Endodermal cell (in vitro differentiated cells): ENCODE measurements at regions not wholly inside any gene's neighbourhood (a gene's known extent, or its start where the extent isn't known, plus 50 kb on each side); places are given as distances from the start of the nearest gene placed in this dataset.
A peak's percentile ranks its signal among the peaks of the same experiment; 100 is the strongest.

Source experiments
- DNase-seq: peaks from one replicate; pipeline ENCODE4 v3.0.0-alpha.2; 2017
- H3K27ac ChIP-seq: 2 replicates; pipeline ENCODE4 v1.5.1; 2013; ENCODE audit warnings: mild to moderate bottlenecking, low read depth, low read length, moderate library complexity
- H3K27me3 ChIP-seq: 2 replicates; pipeline ENCODE4 v1.6.1; 2013; ENCODE audit warnings: mild to moderate bottlenecking, low read length, moderate library complexity; ENCODE audit not compliant: insufficient read depth, control insufficient read depth, poor library complexity, severe bottlenecking
- H3K36me3 ChIP-seq: 2 replicates; pipeline ENCODE4 v1.7.0; 2013; ENCODE audit warnings: mild to moderate bottlenecking, low read length, moderate library complexity; ENCODE audit not compliant: control insufficient read depth, insufficient read depth
- H3K4me1 ChIP-seq: one replicate; pipeline ENCODE4 v1.7.0; 2013; ENCODE audit warnings: low read length; ENCODE audit not compliant: control insufficient read depth, insufficient read depth
- H3K4me3 ChIP-seq: 2 replicates; pipeline ENCODE4 v1.5.1; 2013; ENCODE audit warnings: mild to moderate bottlenecking, low read length, moderate library complexity
- H3K9ac ChIP-seq: 2 replicates; pipeline ENCODE4 v1.6.1; 2013; ENCODE audit warnings: mild to moderate bottlenecking, low read length, moderate library complexity; ENCODE audit not compliant: poor library complexity, severe bottlenecking; ENCODE audit errors: extremely low read depth
- H3K9me3 ChIP-seq: 2 replicates; pipeline ENCODE4 v1.6.1; 2013; ENCODE audit warnings: mild to moderate bottlenecking, low read length, moderate library complexity; ENCODE audit not compliant: control insufficient read depth
- H3K27ac Mint-ChIP-seq: 2 replicates; pipeline ENCODE4 v1.8.0; 2020; ENCODE audit warnings: mixed read lengths
- H3K27me3 Mint-ChIP-seq: 2 replicates; pipeline ENCODE4 v1.8.0; 2021; ENCODE audit warnings: mild to moderate bottlenecking, mixed read lengths; ENCODE audit not compliant: insufficient read depth
- H3K36me3 Mint-ChIP-seq: 2 replicates; pipeline ENCODE4 v1.8.0; 2020; ENCODE audit warnings: low read depth, mixed read lengths
- H3K4me1 Mint-ChIP-seq: 2 replicates; pipeline ENCODE4 v1.8.0; 2020; ENCODE audit warnings: mixed read lengths
- H3K4me3 Mint-ChIP-seq: 2 replicates; pipeline ENCODE4 v1.8.0; 2020; ENCODE audit warnings: mild to moderate bottlenecking, moderate library complexity, mixed read lengths
- H3K9me3 Mint-ChIP-seq: 2 replicates; pipeline ENCODE4 v1.8.0; 2020; ENCODE audit warnings: mild to moderate bottlenecking, mixed read lengths
- CTCF ChIP-seq: fragments of 200-600 bp; sonication (generic); conservative IDR thresholded peaks from 2 replicates; pipeline ENCODE4 v1.5.0; 2021; ENCODE audit warnings: antibody characterized with exemption, mild to moderate bottlenecking
- WGBS, 2 experiments: methylation state at CpG; one replicate each; pipeline versions ENCODE4 v1.1.5 to v1.1.7; 2013; ENCODE audit warnings: missing lambda C conversion rate in 2 of 2, mixed read lengths in 1 of 2; ENCODE audit not compliant: insufficient coverage in 1 of 2, insufficient read length in 1 of 2; 5-methylcytosine and 5-hydroxymethylcytosine counted together

- Histone ChIP-seq H3K4me3 (no peak overlapping the region), H3K27me3 (no peaks in the 10 kb centered on the region), H3K9me3 (no peaks in the 10 kb centered on the region), H3K9ac (no peak overlapping the region), H3K27ac (no peak overlapping the region), H3K36me3 (no peaks in the 10 kb centered on the region), H3K4me1 (no peaks in the 10 kb centered on the region)
- no peak for DNase-seq
- Mint-ChIP-seq H3K4me1 (peaks cover 21% of the 10 kb centered on the region), H3K36me3 (no peaks in the 10 kb centered on the region), H3K27ac (no peak overlapping the region), H3K27me3 (peaks cover 1% of the 10 kb centered on the region), H3K9me3 (no peaks in the 10 kb centered on the region), H3K4me3 (no peak overlapping the region)
- WGBS, 2 experiments = 90 to 94% methylated on average over 6 to 7 of the region's 9 CpGs
- no peak for TF ChIP-seq CTCF
Measured at GRCh38 chr6:134464690-134465411, 146.9 kb upstream of the SGK1 start.

- H3K4me1 Mint-ChIP-seq = peaks cover 15% of the 10 kb centered on the region
- H3K27ac ChIP-seq = no peak overlapping the region
- WGBS, 2 experiments = 89 to 94% methylated on average over 6 to 7 of the region's 7 CpGs
- peaks cover 1% of the 10 kb centered on the region for H3K4me1 ChIP-seq
- H3K27me3 ChIP-seq = no peaks in the 10 kb centered on the region
- no peak overlapping the region for H3K4me3 Mint-ChIP-seq
- no peak overlapping the region for H3K9ac ChIP-seq
- no peak for TF ChIP-seq CTCF
- peaks cover 3% of the 10 kb centered on the region for H3K27me3 Mint-ChIP-seq
- no peaks in the 10 kb centered on the region for H3K9me3 ChIP-seq
- H3K27ac Mint-ChIP-seq = no peak overlapping the region
- no peaks in the 10 kb centered on the region for H3K9me3 Mint-ChIP-seq
- DNase-seq = no peak
- no peak overlapping the region for H3K4me3 ChIP-seq
- no peaks in the 10 kb centered on the region for H3K36me3 Mint-ChIP-seq
- no peaks in the 10 kb centered on the region for H3K36me3 ChIP-seq
Measured at GRCh38 chr6:134458857-134459657, 141.1 kb upstream of the SGK1 start.

- Histone ChIP-seq H3K9me3 (no peaks in the 10 kb centered on the region), H3K9ac (no peak overlapping the region), H3K36me3 (no peaks in the 10 kb centered on the region), H3K27me3 (no peaks in the 10 kb centered on the region), H3K4me1 (peaks cover 8% of the 10 kb centered on the region), H3K27ac (no peak overlapping the region), H3K4me3 (no peak overlapping the region)
- WGBS, 2 experiments = 68 to 76% methylated on average over 2 to 5 of the region's 5 CpGs
- Mint-ChIP-seq H3K4me3 (no peak overlapping the region), H3K9me3 (no peaks in the 10 kb centered on the region), H3K27me3 (peaks cover 3% of the 10 kb centered on the region), H3K4me1 (peaks cover 19% of the 10 kb centered on the region), H3K36me3 (no peaks in the 10 kb centered on the region), H3K27ac (no peak overlapping the region)
- TF ChIP-seq CTCF = peak; percentile 56
- peak; percentile 65 for DNase-seq
Measured at GRCh38 chr6:134457941-134458340, 140.0 kb upstream of the SGK1 start.
